WTC11 (cell line): ENCODE measurements at regions not wholly inside any gene's neighbourhood (a gene's known extent, or its start where the extent isn't known, plus 50 kb on each side); places are given as distances from the start of the nearest gene placed in this dataset.
A peak's percentile ranks its signal among the peaks of the same experiment; 100 is the strongest.

Experiments
- ATAC-seq: fragments of 200-7000 bp; cut with Tn5 transposase; 2 replicates; pipeline ENCODE4 v1.10.0; 2021; ENCODE audit warnings: mild to moderate bottlenecking, moderate library complexity
- CTCF ChIA-PET: fragments of 300-600 bp; sonication (Branson Sonifier 250); formaldehyde crosslinking; loops from one replicate; lab custom pipeline; 2021; ENCODE audit warnings: antibody characterized with exemption; lab: Charles Lee
- POLR2A ChIA-PET: fragments of 350-600 bp; sonication (Branson Sonifier 250); formaldehyde crosslinking; loops from one replicate; lab custom pipeline; 2021; ENCODE audit warnings: antibody characterized with exemption; lab: Charles Lee
- DNase-seq: peaks from one replicate; pipeline ENCODE4 v3.0.0; 2021; ENCODE audit warnings: low spot score
- H3K27ac Mint-ChIP-seq: 2 replicates; pipeline ENCODE4 v1.8.0; 2021; ENCODE audit warnings: mixed read lengths
- H3K27me3 Mint-ChIP-seq: 2 replicates; pipeline ENCODE4 v1.8.0; 2021; ENCODE audit warnings: low read depth, mild to moderate bottlenecking, moderate library complexity, mixed read lengths
- H3K36me3 Mint-ChIP-seq: 2 replicates; pipeline ENCODE4 v1.8.0; 2021; ENCODE audit warnings: mixed read lengths
- H3K4me1 Mint-ChIP-seq: 2 replicates; pipeline ENCODE4 v1.8.0; 2022; ENCODE audit warnings: mixed read lengths
- H3K4me3 Mint-ChIP-seq: 2 replicates; pipeline ENCODE4 v1.8.0; 2021; ENCODE audit warnings: mild to moderate bottlenecking, moderate library complexity, mixed read lengths
- H3K9me3 Mint-ChIP-seq: 2 replicates; pipeline ENCODE4 v1.8.0; 2021; ENCODE audit warnings: mixed read lengths
- CREM ChIP-seq: sonication (generic); formaldehyde crosslinking; IDR thresholded peaks from 2 replicates; pipeline ENCODE4 v1.8.1; 2022; ENCODE audit warnings: mild to moderate bottlenecking, missing genetic modification reagents, moderate library complexity
- ELF4 ChIP-seq: sonication (generic); formaldehyde crosslinking; IDR thresholded peaks from 2 replicates; pipeline ENCODE4 v1.8.1; 2022; ENCODE audit warnings: low read depth, mild to moderate bottlenecking, moderate library complexity, missing genetic modification reagents
- ETV6 ChIP-seq: sonication (generic); formaldehyde crosslinking; IDR thresholded peaks from 2 replicates; pipeline ENCODE4 v1.8.1; 2022; ENCODE audit warnings: mild to moderate bottlenecking, missing genetic modification reagents
- FOXP1 ChIP-seq: sonication (generic); formaldehyde crosslinking; IDR thresholded peaks from 2 replicates; pipeline ENCODE4 v1.8.0; 2022; ENCODE audit warnings: missing genetic modification reagents, mild to moderate bottlenecking, moderate library complexity, borderline replicate concordance
- GABPB1 ChIP-seq: sonication (generic); formaldehyde crosslinking; IDR thresholded peaks from 2 replicates; pipeline ENCODE4 v1.8.1; 2023; ENCODE audit warnings: mild to moderate bottlenecking, missing genetic modification reagents
- MLX ChIP-seq: sonication (generic); formaldehyde crosslinking; IDR thresholded peaks from 2 replicates; pipeline ENCODE4 v1.8.1; 2023; ENCODE audit warnings: mild to moderate bottlenecking, missing genetic modification reagents, moderate library complexity
- NFATC4 ChIP-seq: fragments of 250-450 bp; sonication (Bioruptor Pico); IDR thresholded peaks from 2 replicates; pipeline ENCODE4 v1.9.0; 2021; ENCODE audit warnings: mild to moderate bottlenecking
- NFE2L1 ChIP-seq: sonication (generic); formaldehyde crosslinking; IDR thresholded peaks from 2 replicates; pipeline ENCODE4 v1.8.1; 2023; ENCODE audit warnings: missing genetic modification reagents
- RELA ChIP-seq: sonication (generic); formaldehyde crosslinking; IDR thresholded peaks from 2 replicates; pipeline ENCODE4 v1.8.1; 2022; ENCODE audit warnings: missing genetic modification reagents, mild to moderate bottlenecking, borderline replicate concordance
- SMAD3 ChIP-seq: sonication (generic); formaldehyde crosslinking; IDR thresholded peaks from 2 replicates; pipeline ENCODE4 v1.8.0; 2022; ENCODE audit warnings: missing genetic modification reagents, mild to moderate bottlenecking, borderline replicate concordance
- SOX15 ChIP-seq: fragments of 250-450 bp; sonication (Bioruptor Pico); IDR thresholded peaks from 2 replicates; pipeline ENCODE4 v1.9.0; 2021; ENCODE audit warnings: mild to moderate bottlenecking
- TEAD4 ChIP-seq: sonication (generic); formaldehyde crosslinking; IDR thresholded peaks from 2 replicates; pipeline ENCODE4 v1.8.0; 2022; ENCODE audit warnings: mild to moderate bottlenecking, missing genetic modification reagents
- ZNF219 ChIP-seq: sonication (generic); formaldehyde crosslinking; IDR thresholded peaks from 2 replicates; pipeline ENCODE4 v1.8.0; 2023; ENCODE audit warnings: missing genetic modification reagents, mild to moderate bottlenecking, borderline replicate concordance
- ZNF263 ChIP-seq: sonication (generic); formaldehyde crosslinking; IDR thresholded peaks from 2 replicates; pipeline ENCODE4 v1.8.1; 2022; ENCODE audit warnings: low read depth, mild to moderate bottlenecking, moderate library complexity, missing genetic modification reagents
- ZNF317 ChIP-seq: sonication (generic); formaldehyde crosslinking; IDR thresholded peaks from 2 replicates; pipeline ENCODE4 v1.8.1; 2023; ENCODE audit warnings: low read depth, mild to moderate bottlenecking, moderate library complexity, missing genetic modification reagents, borderline replicate concordance
- ZNF423 ChIP-seq: fragments of 250-450 bp; sonication (Bioruptor Pico); IDR thresholded peaks from 2 replicates; pipeline ENCODE4 v2.1.2; 2022; ENCODE audit warnings: mild to moderate bottlenecking, moderate library complexity
- TF ChIP-seq, protein P1 (sequence below): sonication (generic); formaldehyde crosslinking; IDR thresholded peaks from 2 replicates; pipeline ENCODE4 v1.8.0; 2022; ENCODE audit warnings: missing genetic modification reagents
- TF ChIP-seq, protein P2 (sequence below): sonication (generic); formaldehyde crosslinking; IDR thresholded peaks from 2 replicates; pipeline ENCODE4 v1.8.1; 2023; ENCODE audit warnings: mild to moderate bottlenecking, moderate library complexity, missing genetic modification reagents
- TF ChIP-seq, protein P3 (sequence below): sonication (generic); formaldehyde crosslinking; IDR thresholded peaks from 2 replicates; pipeline ENCODE4 v1.8.0; 2023; ENCODE audit warnings: mild to moderate bottlenecking, missing genetic modification reagents

- POLR2A ChIA-PET = no interaction called here
- Mint-ChIP-seq H3K4me1 (no peaks in the 10 kb centered on the region), H3K27ac (no peak overlapping the region), H3K9me3 (peaks cover 56% of the 10 kb centered on the region), H3K36me3 (peaks cover 29% of the 10 kb centered on the region), H3K27me3 (peaks cover 10% of the 10 kb centered on the region), H3K4me3 (no peak overlapping the region)
- CTCF ChIA-PET = interaction anchor here (0.7 kb wide), 1 partner anchor 74 kb away, joined by 5 read pairs; no protein-coding TSS in a partner anchor
- TF ChIP-seq ZNF317 (CRISPR knock-in tag) (peak; percentile 58; the same call in 1 of the 2 replicates), CREM (CRISPR knock-in tag) (no peak)
- no peak for DNase-seq
- ATAC-seq = no peak
Observed at GRCh38 chr20:24866742-24867141, 82.3 kb upstream of the CST7 start.

- CTCF ChIA-PET = no interaction called here
- no peak for ATAC-seq
- H3K36me3 Mint-ChIP-seq = peaks cover 29% of the 10 kb centered on the region
- H3K4me3 Mint-ChIP-seq = no peak overlapping the region
- no peak overlapping the region for H3K27ac Mint-ChIP-seq
- TF ChIP-seq ZNF423 (CRISPR knock-in tag) (no peak), ZNF263 (no peak), GABPB1 (CRISPR knock-in tag) (no peak), NFATC4 (no peak), RELA (CRISPR knock-in tag) (no peak), ZNF219 (CRISPR knock-in tag) (no peak), ZNF317 (CRISPR knock-in tag) (no peak), FOXP1 (CRISPR knock-in tag) (no peak), MLX (CRISPR knock-in tag) (no peak), SMAD3 (no peak), TEAD4 (CRISPR knock-in tag) (no peak), SOX15 (CRISPR knock-in tag) (no peak), ELF4 (CRISPR knock-in tag) (no peak), ETV6 (CRISPR knock-in tag) (no peak), NFE2L1 (CRISPR knock-in tag) (no peak)
- TF ChIP-seq, protein P1, sequence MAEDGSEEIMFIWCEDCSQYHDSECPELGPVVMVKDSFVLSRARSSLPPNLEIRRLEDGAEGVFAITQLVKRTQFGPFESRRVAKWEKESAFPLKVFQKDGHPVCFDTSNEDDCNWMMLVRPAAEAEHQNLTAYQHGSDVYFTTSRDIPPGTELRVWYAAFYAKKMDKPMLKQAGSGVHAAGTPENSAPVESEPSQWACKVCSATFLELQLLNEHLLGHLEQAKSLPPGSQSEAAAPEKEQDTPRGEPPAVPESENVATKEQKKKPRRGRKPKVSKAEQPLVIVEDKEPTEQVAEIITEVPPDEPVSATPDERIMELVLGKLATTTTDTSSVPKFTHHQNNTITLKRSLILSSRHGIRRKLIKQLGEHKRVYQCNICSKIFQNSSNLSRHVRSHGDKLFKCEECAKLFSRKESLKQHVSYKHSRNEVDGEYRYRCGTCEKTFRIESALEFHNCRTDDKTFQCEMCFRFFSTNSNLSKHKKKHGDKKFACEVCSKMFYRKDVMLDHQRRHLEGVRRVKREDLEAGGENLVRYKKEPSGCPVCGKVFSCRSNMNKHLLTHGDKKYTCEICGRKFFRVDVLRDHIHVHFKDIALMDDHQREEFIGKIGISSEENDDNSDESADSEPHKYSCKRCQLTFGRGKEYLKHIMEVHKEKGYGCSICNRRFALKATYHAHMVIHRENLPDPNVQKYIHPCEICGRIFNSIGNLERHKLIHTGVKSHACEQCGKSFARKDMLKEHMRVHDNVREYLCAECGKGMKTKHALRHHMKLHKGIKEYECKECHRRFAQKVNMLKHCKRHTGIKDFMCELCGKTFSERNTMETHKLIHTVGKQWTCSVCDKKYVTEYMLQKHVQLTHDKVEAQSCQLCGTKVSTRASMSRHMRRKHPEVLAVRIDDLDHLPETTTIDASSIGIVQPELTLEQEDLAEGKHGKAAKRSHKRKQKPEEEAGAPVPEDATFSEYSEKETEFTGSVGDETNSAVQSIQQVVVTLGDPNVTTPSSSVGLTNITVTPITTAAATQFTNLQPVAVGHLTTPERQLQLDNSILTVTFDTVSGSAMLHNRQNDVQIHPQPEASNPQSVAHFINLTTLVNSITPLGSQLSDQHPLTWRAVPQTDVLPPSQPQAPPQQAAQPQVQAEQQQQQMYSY (CRISPR knock-in tag) = no peak
- TF ChIP-seq, protein P2, sequence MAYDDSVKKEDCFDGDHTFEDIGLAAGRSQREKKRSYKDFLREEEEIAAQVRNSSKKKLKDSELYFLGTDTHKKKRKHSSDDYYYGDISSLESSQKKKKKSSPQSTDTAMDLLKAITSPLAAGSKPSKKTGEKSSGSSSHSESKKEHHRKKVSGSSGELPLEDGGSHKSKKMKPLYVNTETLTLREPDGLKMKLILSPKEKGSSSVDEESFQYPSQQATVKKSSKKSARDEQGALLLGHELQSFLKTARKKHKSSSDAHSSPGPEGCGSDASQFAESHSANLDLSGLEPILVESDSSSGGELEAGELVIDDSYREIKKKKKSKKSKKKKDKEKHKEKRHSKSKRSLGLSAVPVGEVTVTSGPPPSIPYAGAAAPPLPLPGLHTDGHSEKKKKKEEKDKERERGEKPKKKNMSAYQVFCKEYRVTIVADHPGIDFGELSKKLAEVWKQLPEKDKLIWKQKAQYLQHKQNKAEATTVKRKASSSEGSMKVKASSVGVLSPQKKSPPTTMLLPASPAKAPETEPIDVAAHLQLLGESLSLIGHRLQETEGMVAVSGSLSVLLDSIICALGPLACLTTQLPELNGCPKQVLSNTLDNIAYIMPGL (CRISPR knock-in tag) = no peak
- TF ChIP-seq, protein P3, sequence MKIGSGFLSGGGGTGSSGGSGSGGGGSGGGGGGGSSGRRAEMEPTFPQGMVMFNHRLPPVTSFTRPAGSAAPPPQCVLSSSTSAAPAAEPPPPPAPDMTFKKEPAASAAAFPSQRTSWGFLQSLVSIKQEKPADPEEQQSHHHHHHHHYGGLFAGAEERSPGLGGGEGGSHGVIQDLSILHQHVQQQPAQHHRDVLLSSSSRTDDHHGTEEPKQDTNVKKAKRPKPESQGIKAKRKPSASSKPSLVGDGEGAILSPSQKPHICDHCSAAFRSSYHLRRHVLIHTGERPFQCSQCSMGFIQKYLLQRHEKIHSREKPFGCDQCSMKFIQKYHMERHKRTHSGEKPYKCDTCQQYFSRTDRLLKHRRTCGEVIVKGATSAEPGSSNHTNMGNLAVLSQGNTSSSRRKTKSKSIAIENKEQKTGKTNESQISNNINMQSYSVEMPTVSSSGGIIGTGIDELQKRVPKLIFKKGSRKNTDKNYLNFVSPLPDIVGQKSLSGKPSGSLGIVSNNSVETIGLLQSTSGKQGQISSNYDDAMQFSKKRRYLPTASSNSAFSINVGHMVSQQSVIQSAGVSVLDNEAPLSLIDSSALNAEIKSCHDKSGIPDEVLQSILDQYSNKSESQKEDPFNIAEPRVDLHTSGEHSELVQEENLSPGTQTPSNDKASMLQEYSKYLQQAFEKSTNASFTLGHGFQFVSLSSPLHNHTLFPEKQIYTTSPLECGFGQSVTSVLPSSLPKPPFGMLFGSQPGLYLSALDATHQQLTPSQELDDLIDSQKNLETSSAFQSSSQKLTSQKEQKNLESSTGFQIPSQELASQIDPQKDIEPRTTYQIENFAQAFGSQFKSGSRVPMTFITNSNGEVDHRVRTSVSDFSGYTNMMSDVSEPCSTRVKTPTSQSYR = no peak
- TF ChIP-seq, all 79 proteins: peak for 0
- POLR2A ChIA-PET = no interaction called here
- no peak for DNase-seq
- Mint-ChIP-seq H3K27me3 (peaks cover 10% of the 10 kb centered on the region), H3K9me3 (peaks cover 50% of the 10 kb centered on the region), H3K4me1 (no peaks in the 10 kb centered on the region)
Observed at GRCh38 chr20:24867556-24867955, 81.5 kb upstream of the CST7 start.
